IPS-20b (cell line): ENCODE measurements at regions not wholly inside any gene's neighbourhood (a gene's known extent, or its start where the extent isn't known, plus 50 kb on each side); places are given as distances from the start of the nearest gene placed in this dataset.
"Not testable (repeated sequence)": the region's sequence is repeated elsewhere in the genome, so short reads cannot be mapped to it uniquely, and the experiment has no call there.

ENCODE experiments used
- H3K27ac ChIP-seq: one replicate; pipeline ENCODE4 v1.5.1; 2013; ENCODE audit warnings: low read length
- H3K27me3 ChIP-seq: 2 replicates; pipeline ENCODE4 v1.6.1; 2013; ENCODE audit warnings: mild to moderate bottlenecking, low read length, inconsistent platforms; ENCODE audit not compliant: insufficient read depth
- H3K36me3 ChIP-seq: 2 replicates; pipeline ENCODE4 v1.6.1; 2013; ENCODE audit warnings: low read depth, mild to moderate bottlenecking, inconsistent platforms, low read length, moderate library complexity; ENCODE audit not compliant: insufficient read depth
- H3K4me1 ChIP-seq: 2 replicates; pipeline ENCODE4 v1.6.1; 2013; ENCODE audit warnings: mild to moderate bottlenecking, control low read depth, inconsistent platforms, low read length, moderate library complexity; ENCODE audit not compliant: insufficient read depth
- H3K4me3 ChIP-seq: 2 replicates; pipeline ENCODE4 v1.5.1; 2013; ENCODE audit warnings: mild to moderate bottlenecking, low read length, inconsistent platforms
- H3K9ac ChIP-seq: 2 replicates; pipeline ENCODE4 v1.6.1; 2013; ENCODE audit warnings: low read depth, mild to moderate bottlenecking, inconsistent platforms, low read length, moderate library complexity
- H3K9me3 ChIP-seq: 2 replicates; pipeline ENCODE4 v1.6.1; 2013; ENCODE audit warnings: mild to moderate bottlenecking, low read depth, low read length, inconsistent platforms; ENCODE audit not compliant: insufficient read depth

DNA sequence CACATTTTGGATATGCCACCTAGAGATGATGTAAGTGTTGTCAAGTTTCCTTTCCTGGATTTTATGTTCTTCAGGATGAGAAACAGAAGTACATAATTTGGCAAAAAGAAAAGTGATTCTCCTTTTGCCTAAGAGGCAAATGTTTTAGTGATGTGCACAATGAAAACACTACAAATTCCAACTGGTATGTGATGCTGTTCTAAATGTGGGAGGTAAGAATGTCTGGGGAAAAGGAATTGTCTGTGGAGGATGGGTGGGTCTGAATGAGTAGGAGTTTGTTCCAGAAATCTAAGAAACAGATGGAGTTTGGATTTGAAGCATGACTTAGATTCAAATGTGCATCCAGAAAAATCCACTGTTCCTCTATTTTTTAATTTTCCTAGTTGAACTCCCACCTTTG is 473.6 kb upstream of the SPRY2 start:
- H3K27ac ChIP-seq, result no peak overlapping the region
- no peaks in the 10 kb centered on the region for H3K36me3 ChIP-seq
- peaks cover 15% of the 10 kb centered on the region; the same call in 1 of the 2 replicates for H3K9me3 ChIP-seq
- H3K4me1 ChIP-seq, result no peaks in the 10 kb centered on the region
- H3K4me3 ChIP-seq, result no peak overlapping the region
- no peaks in the 10 kb centered on the region for H3K27me3 ChIP-seq
- H3K9ac ChIP-seq, result no peak overlapping the region

DNA sequence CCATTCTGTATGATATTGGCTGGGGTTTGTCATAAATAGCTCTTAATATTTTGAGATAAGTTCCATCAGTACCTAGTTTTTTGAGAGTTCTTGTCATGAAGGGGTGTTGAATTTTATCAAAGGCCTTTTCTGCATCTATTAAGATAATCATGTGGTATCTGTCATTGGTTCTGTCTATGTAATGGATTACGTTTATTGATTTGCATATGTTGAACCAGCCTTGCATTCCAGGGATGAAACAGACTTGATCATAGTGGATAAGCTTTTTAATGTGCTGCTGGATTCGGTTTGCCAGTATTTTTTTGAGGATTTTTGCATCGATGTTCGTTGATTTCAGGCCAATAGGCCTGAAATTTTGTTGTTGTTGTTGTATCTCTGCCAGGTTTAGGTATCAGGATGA is 469.4 kb upstream of the SPRY2 start:
- H3K27ac ChIP-seq, result not testable (repeated sequence)

DNA sequence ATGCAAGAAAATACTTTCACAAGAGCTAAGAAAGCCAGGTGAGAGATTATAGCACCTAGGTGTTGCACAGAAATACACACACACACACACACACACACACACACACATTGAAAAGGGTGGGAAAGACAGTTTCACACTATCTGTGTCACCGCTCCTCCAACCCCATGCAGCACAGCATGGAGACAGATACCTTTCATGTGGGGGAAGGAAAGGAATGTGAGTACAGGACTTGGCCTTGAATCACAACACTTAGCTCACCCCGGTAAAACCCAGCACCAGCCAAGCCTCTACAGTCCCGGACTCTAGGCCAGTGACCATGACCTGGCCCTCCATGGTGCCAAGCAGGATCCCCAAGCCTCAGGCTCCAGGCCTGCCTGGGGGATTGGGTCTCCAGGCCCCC is 462.0 kb upstream of the SPRY2 start:
- Histone ChIP-seq H3K27ac (no peak overlapping the region), H3K36me3 (no peaks in the 10 kb centered on the region), H3K9me3 (no peaks in the 10 kb centered on the region), H3K9ac (no peak overlapping the region), H3K4me3 (no peak overlapping the region), H3K27me3 (no peaks in the 10 kb centered on the region), H3K4me1 (no peaks in the 10 kb centered on the region)

More for the DNA sequence above, 469.4 kb upstream of the SPRY2 start:
- not testable (repeated sequence) for H3K4me3 ChIP-seq, H3K36me3 ChIP-seq, H3K27me3 ChIP-seq, H3K4me1 ChIP-seq, H3K9ac ChIP-seq, H3K9me3 ChIP-seq

DNA sequence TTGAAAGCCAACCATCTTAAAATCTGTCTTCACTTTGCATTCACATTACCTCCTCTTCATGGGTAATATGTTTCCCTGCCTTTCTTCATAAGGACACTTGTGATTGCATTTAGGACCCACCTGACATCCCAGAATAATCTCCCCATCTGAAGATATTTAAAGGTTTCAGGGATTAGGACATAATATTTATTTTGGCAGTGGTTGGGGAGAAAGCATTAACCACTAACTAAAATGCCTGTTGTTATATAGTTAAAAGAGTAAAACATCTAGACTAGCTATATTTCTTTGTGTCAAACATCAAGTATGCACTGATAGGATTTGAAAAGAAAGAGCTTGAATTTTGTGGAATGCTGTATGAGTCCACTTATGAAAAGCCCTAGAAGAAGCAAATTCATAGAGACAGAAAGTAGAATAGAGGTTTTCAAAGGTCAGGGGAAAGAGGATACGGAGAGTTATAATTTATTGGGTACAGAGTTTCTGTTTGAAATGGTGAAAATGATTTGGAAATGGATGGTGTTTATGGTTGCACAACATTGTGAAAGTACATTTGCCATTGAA is 457.7 kb upstream of the SPRY2 start:
- Histone ChIP-seq H3K9me3 (no peaks in the 10 kb centered on the region), H3K36me3 (no peaks in the 10 kb centered on the region), H3K27ac (no peak overlapping the region), H3K27me3 (no peaks in the 10 kb centered on the region), H3K4me1 (no peaks in the 10 kb centered on the region), H3K9ac (no peak overlapping the region), H3K4me3 (no peak overlapping the region)

DNA sequence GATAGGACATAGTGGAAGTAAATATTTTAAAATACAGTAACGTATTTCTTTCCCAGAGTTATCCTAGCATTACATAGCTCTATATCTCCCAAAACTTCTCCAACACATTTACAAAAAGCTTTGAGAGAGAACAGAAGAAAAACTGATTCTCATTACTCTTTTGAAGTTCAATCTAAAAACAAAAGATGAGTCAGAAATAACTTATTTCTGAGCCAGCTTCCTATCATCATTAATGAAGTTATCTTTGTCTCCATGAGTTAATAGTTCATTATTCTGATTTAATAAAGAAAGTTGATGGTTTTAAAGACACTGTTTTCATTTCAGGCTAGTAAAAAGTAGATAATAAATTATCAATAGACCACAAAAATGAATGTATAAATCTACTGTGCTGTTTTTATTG is 446.7 kb upstream of the SPRY2 start:
- no peak overlapping the region for H3K9ac ChIP-seq
- H3K9me3 ChIP-seq, result no peaks in the 10 kb centered on the region
- H3K4me1 ChIP-seq, result peaks cover 8% of the 10 kb centered on the region; the same call in 1 of the 2 replicates
- H3K27ac ChIP-seq, result no peak overlapping the region
- H3K27me3 ChIP-seq, result no peaks in the 10 kb centered on the region
- H3K4me3 ChIP-seq, result no peak overlapping the region
- no peaks in the 10 kb centered on the region for H3K36me3 ChIP-seq

DNA sequence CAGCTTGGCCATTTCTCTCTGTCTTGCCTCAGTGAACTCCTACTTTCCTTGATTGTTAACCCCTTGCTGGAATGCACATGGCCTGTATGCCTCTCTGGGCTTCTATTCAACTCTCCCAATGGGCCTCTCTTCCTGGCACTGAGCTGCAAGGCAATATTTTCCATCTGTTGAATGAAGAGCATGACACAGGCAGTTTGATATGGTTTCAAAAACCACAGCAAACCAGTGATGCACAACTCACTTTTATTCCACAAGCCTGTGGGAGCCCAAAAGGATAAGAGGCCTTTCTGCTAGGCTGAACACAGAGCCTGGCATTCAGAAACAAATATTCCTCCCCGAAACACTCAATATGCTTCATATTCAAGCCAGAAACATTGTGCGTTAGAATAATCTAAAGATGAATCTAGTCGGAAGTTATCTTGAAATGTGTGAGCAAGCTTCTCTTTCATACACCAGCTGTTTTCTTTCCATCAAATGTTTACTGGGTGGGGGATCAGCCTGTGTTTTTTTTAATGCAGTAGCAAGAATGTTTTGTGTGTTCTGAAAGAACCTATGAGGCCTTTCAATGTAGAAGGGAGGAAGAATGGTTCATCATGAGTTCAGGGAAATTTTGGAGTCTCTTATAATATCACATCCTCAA is 443.1 kb upstream of the SPRY2 start:
- Histone ChIP-seq H3K9me3 (no peaks in the 10 kb centered on the region), H3K4me1 (peaks cover 8% of the 10 kb centered on the region; the same call in 1 of the 2 replicates), H3K27me3 (no peaks in the 10 kb centered on the region)

DNA sequence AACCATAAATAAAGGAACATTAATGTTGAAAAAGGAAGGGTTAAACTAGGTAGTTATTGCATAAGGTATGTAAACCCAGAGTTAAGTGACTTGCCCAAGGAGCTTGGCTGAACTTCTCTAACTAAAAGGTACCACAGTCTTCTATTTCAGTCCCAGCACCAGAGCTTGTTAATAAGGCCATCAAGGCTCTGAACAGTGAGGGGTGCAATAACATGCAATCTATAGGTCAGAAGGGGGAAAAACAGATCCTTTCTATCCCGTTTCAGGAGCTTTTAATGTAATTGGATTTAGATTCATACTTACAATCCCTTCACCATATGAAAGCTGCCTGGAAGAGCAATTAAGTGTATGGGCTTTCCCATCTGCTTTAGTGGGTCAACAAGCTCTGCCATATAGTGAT is 441.5 kb upstream of the SPRY2 start:
- Histone ChIP-seq H3K27me3 (no peaks in the 10 kb centered on the region), H3K36me3 (no peaks in the 10 kb centered on the region), H3K4me1 (peaks cover 8% of the 10 kb centered on the region; the same call in 1 of the 2 replicates), H3K9me3 (no peaks in the 10 kb centered on the region), H3K4me3 (no peak overlapping the region), H3K27ac (no peak overlapping the region), H3K9ac (no peak overlapping the region)

More for the DNA sequence above, 443.1 kb upstream of the SPRY2 start:
- Histone ChIP-seq H3K9ac (0 out of 2 replicates have a peak overlapping the region, but pooled peaks have one; percentile 10), H3K4me3 (no peak overlapping the region), H3K27ac (no peak overlapping the region), H3K36me3 (no peaks in the 10 kb centered on the region)

DNA sequence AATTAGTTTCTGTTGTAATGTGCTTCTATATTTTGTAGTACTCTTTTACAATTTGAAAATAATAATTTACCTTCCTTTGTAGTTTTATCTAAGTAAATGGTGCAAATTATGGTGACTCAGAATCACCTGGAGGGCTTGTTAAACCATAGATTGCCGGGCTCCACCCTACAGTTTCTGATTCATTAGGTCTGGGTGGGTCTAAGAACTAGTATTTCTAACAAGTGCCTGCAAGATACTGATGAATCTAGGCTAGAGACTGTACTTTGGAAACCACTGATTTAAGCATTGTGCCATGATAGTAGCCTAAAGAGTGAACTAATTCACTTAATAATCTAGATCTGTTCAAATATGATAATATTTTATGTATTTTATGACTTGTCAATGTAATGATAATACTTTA is 437.4 kb upstream of the SPRY2 start:
- Histone ChIP-seq H3K4me1 (peaks cover under 1% of the 10 kb centered on the region; the same call in 1 of the 2 replicates), H3K36me3 (no peaks in the 10 kb centered on the region), H3K27ac (no peak overlapping the region), H3K9me3 (no peaks in the 10 kb centered on the region), H3K27me3 (no peaks in the 10 kb centered on the region), H3K9ac (no peak overlapping the region), H3K4me3 (no peak overlapping the region)

DNA sequence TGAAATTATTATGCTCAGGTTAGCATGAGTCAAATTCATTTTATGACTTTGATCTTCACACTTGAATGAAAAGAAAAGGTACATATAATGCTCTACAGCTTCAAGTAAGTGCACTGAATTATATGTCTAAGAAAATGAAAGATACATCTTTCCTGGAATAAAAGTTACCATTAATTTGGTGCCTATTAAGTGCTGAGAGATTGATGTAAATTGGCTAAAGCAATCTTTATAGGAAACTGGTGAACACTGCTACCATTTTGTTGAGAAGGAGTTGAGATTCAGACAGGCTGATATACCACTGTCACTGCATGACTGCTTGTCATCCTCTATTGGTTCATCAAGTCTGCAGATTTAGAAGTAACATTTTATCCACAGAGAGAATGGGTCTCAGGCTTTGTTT is 416.8 kb upstream of the SPRY2 start:
- Histone ChIP-seq H3K27ac (no peak overlapping the region), H3K4me3 (no peak overlapping the region), H3K9ac (no peak overlapping the region), H3K27me3 (no peaks in the 10 kb centered on the region), H3K36me3 (no peaks in the 10 kb centered on the region), H3K4me1 (no peaks in the 10 kb centered on the region), H3K9me3 (no peaks in the 10 kb centered on the region)

DNA sequence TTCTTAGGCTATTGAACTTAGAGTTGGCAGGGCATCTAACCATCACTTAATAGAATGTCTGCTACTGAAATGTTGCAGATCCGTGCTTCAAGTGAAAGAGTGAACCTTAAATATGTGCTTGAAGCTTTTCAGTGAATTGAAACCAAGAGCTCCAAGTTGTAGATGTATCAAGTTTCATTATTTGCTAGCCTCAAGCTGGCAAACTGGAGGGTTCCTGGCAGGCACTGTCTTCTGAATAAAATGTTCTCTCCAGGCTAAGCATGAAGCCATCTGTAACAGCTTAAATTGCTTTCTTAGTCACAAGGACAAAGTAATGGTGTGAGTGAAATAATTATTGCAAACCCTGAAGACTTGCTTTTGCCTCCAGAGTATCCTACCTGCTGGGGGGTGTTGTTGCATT is 415.0 kb upstream of the SPRY2 start:
- Histone ChIP-seq H3K4me1 (no peaks in the 10 kb centered on the region), H3K27me3 (no peaks in the 10 kb centered on the region), H3K36me3 (no peaks in the 10 kb centered on the region), H3K27ac (no peak overlapping the region), H3K4me3 (no peak overlapping the region), H3K9ac (no peak overlapping the region), H3K9me3 (no peaks in the 10 kb centered on the region)

DNA sequence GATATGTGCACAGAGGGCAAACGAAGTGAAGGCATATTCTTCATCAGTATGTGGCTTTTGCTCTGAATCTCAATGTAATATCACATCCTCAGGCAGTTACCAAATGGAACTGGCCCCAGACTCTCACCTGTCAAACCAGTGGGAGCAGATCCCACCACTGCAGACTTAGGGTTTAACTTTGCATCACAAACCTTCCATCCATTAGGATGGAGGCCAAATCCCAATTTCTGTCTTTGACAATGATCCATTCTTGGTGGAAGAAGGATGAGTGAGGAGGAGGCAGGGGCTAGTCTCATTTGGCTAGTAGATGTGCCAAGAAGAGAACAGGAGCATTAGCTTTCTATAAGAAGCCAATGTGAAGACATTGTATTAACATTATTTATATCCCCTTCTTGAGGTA is 413.5 kb upstream of the SPRY2 start:
- Histone ChIP-seq H3K4me1 (no peaks in the 10 kb centered on the region), H3K27me3 (no peaks in the 10 kb centered on the region), H3K27ac (no peak overlapping the region), H3K36me3 (no peaks in the 10 kb centered on the region), H3K9me3 (no peaks in the 10 kb centered on the region), H3K4me3 (no peak overlapping the region), H3K9ac (no peak overlapping the region)

DNA sequence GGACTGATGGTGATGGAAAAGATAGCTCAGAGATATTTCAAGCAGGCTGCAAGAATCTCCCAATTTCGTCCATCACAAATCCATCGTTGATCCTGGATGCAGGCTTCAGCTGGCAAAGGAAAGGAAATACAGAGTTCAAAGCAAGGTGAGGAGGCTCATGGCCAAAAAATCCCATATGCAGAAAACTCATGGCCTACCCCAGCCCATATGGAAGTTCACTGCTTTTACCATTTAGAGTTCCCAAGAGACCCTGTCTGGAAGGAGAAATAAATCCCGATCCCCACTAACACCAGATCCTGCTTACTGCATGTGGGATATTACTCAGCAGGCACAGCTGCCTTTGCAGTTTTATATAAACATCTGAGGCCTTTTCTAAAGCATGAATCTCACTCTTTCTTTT is 412.9 kb upstream of the SPRY2 start:
- Histone ChIP-seq H3K4me3 (no peak overlapping the region), H3K36me3 (no peaks in the 10 kb centered on the region), H3K4me1 (no peaks in the 10 kb centered on the region), H3K9ac (no peak overlapping the region), H3K9me3 (no peaks in the 10 kb centered on the region), H3K27me3 (no peaks in the 10 kb centered on the region), H3K27ac (no peak overlapping the region)
